ENCODE measurements at regions not wholly inside any gene's neighbourhood (a gene's known extent, or its start where the extent isn't known, plus 50 kb on each side); places are given as distances from the start of the nearest gene placed in this dataset.

- no peak for DNase-seq (ENCODE audit: low read depth in 2 of 2)
- TF ChIP-seq CTCF (IDR thresholded peaks at IDR 0.05; ENCODE audit: low read depth, low read length) = no peak
These were observed 92.1 kb upstream of the EFEMP1 start for GRCh38 chr2:56015711-56016115.

GRCh38 chr2:56017784-56018183, 94.2 kb upstream of the EFEMP1 start:
- no peak overlapping the region for H3K4me3 ChIP-seq (replicated peaks in 1 of 2; ENCODE audit: low read depth in 2 of 2, low read length in 2 of 2)
- no peak for DNase-seq (ENCODE audit: low read depth in 2 of 2)
- TF ChIP-seq CTCF (IDR thresholded peaks at IDR 0.05; ENCODE audit: low read depth, low read length) = no peak

More at GRCh38 chr2:56015711-56016115, 92.1 kb upstream of the EFEMP1 start:
- H3K4me3 ChIP-seq (replicated peaks in 1 of 2; ENCODE audit: low read depth in 2 of 2, low read length in 2 of 2) = no peak overlapping the region

- no peak for TF ChIP-seq CTCF (IDR thresholded peaks at IDR 0.05; ENCODE audit: low read depth, low read length)
- H3K4me3 ChIP-seq (replicated peaks in 1 of 2; ENCODE audit: low read depth in 2 of 2, low read length in 2 of 2) = no peak overlapping the region
- DNase-seq (ENCODE audit: low read depth in 2 of 2) = no peak
These were observed 94.7 kb upstream of the EFEMP1 start for GRCh38 chr2:56018267-56018666.

GRCh38 chr2:56021136-56021474, 97.5 kb upstream of the EFEMP1 start:
- TF ChIP-seq CTCF (IDR thresholded peaks at IDR 0.05; ENCODE audit: low read depth, low read length) = no peak
- no peak overlapping the region for H3K4me3 ChIP-seq (replicated peaks in 1 of 2; ENCODE audit: low read depth in 2 of 2, low read length in 2 of 2)
- DNase-seq (ENCODE audit: low read depth in 2 of 2) = no peak

- H3K4me3 ChIP-seq (replicated peaks in 1 of 2; ENCODE audit: low read depth in 2 of 2, low read length in 2 of 2) = no peak overlapping the region
- DNase-seq (ENCODE audit: low read depth in 2 of 2) = no peak
- no peak for TF ChIP-seq CTCF (IDR thresholded peaks at IDR 0.05; ENCODE audit: low read depth, low read length)
These were observed 98.0 kb upstream of the EFEMP1 start for GRCh38 chr2:56021579-56021978.

- no peak for DNase-seq (ENCODE audit: low read depth in 2 of 2)
- H3K4me3 ChIP-seq (replicated peaks in 1 of 2; ENCODE audit: low read depth in 2 of 2, low read length in 2 of 2) = no peak overlapping the region
- no peak for TF ChIP-seq CTCF (IDR thresholded peaks at IDR 0.05; ENCODE audit: low read depth, low read length)
These were observed 102.0 kb upstream of the EFEMP1 start for GRCh38 chr2:56025469-56026193.

- no peak for DNase-seq (ENCODE audit: low read depth in 2 of 2)
- no peak overlapping the region for H3K4me3 ChIP-seq (replicated peaks in 1 of 2; ENCODE audit: low read depth in 2 of 2, low read length in 2 of 2)
- no peak for TF ChIP-seq CTCF (IDR thresholded peaks at IDR 0.05; ENCODE audit: low read depth, low read length)
These were observed 103.2 kb upstream of the EFEMP1 start for GRCh38 chr2:56026828-56027227.
